ENCODE measurements at regions not wholly inside any gene's neighbourhood (a gene's known extent, or its start where the extent isn't known, plus 50 kb on each side); places are given as distances from the start of the nearest gene placed in this dataset.

DNA sequence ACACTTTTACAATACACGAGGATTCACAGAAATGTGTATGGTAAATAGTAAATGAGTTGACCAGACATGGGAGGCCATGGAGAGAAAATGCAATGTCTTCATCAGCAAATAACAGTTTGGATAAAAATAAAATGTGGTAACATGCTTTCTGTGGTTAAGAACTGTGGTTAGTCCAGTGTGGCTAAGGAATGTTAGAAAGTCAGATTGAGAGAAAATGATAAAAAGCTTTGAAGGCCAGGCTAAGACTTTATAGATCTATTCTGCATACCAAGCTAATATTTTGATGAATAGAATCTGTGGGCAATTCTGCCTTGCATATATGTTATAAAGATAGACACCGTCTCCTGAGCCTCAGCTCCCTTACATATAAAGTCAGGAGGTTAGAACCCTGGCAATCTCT, 215.9 kb downstream of the SOX11 start:
- H3K9ac ChIP-seq: no peak overlapping the region
- no peaks in the 10 kb centered on the region for H3K9me3 ChIP-seq
- no peak overlapping the region for H3K27ac ChIP-seq
- TF ChIP-seq Cebpa-rat (IDR thresholded peaks at IDR 0.05): no peak
- H3K4me1 ChIP-seq: peaks cover 20% of the 10 kb centered on the region
- no peaks in the 10 kb centered on the region for H3K27me3 ChIP-seq
- no peaks in the 10 kb centered on the region for H3K36me3 ChIP-seq
- H3K4me2 ChIP-seq: peak overlapping the region; percentile 61
- H3K4me3 ChIP-seq: no peak overlapping the region
- H4K20me1 ChIP-seq: no peaks in the 10 kb centered on the region

DNA sequence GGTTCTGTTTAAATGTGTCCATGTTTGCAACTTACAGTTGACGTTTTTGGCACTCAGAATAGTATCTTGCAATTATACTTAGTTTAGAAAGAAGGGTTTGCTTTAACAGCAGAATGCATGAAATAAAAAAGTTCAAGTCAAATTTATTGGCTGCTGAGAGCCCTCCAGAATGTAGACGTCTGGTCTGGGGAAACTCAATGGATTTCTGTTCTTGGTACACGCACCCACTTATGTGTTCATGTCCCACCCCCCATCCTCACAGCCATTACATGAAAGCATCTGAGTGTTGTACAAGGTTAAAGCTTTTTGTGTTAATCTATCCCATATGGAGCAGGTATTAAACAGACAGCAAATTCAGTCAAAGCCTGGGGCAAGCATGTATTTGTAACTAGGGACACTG, 219.5 kb downstream of the SOX11 start:
- H3K27me3 ChIP-seq: no peaks in the 10 kb centered on the region
- H3K27ac ChIP-seq: no peak overlapping the region

GRCh38 chr2:5913711-5914395, 221.7 kb downstream of the SOX11 start:
- TF ChIP-seq Cebpa-rat (IDR thresholded peaks at IDR 0.05): no peak
- Histone ChIP-seq H3K4me3 (no peak overlapping the region), H3K36me3 (no peaks in the 10 kb centered on the region), H3K4me1 (peaks cover 4% of the 10 kb centered on the region), H3K9ac (no peak overlapping the region), H4K20me1 (no peaks in the 10 kb centered on the region), H3K27ac (no peak overlapping the region), H3K4me2 (no peak overlapping the region), H3K27me3 (no peaks in the 10 kb centered on the region), H3K9me3 (peaks cover 19% of the 10 kb centered on the region)

More for the DNA sequence above, 219.5 kb downstream of the SOX11 start:
- no peak overlapping the region for H3K9ac ChIP-seq
- H3K4me1 ChIP-seq: peaks cover 20% of the 10 kb centered on the region
- H3K4me2 ChIP-seq: no peak overlapping the region
- H3K9me3 ChIP-seq: no peaks in the 10 kb centered on the region
- no peak overlapping the region for H3K4me3 ChIP-seq
- TF ChIP-seq Cebpa-rat (IDR thresholded peaks at IDR 0.05): no peak
- no peaks in the 10 kb centered on the region for H3K36me3 ChIP-seq
- H4K20me1 ChIP-seq: no peaks in the 10 kb centered on the region

DNA sequence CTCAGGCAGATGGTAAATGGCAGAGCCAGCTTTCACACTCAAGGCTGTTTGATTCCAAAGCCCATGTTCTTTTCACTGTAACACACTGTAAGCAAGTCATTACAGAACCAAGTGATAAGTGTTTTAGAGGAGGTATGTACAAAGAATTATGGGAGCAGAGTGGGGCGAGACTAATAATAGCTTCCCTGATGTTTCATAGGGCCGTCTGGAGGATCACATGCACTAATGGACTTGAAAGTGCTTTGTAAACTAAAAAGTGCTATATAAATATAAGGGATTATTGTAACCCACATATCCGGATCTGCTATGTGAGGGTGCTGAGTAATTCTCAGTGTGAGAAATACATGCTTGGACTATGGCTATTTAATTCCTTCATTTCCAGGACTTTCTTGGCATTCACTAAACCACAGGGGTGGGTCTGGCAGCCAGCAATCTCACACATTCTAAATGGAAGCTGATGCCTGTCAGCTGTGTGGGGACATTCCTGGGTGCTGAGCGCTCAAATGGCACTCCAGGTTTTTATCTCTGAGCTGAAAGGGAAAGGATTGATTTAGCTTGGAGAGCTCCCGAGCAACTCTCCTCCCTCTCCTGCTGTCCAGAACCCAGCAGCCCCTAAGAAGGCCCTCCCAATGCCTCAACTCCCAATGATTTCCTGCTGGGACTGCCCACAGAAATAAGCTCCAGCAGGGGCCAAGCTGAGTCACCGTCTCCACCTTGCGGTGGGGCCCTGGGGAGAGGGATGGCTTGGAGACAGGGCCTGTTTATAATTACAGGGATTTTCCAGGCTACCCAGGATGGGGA, 222.8 kb downstream of the SOX11 start:
- no peaks in the 10 kb centered on the region for H3K27me3 ChIP-seq
- H3K4me3 ChIP-seq: no peak overlapping the region
- no peaks in the 10 kb centered on the region for H3K36me3 ChIP-seq
- H3K9me3 ChIP-seq: peaks cover 19% of the 10 kb centered on the region
- no peak overlapping the region for H3K4me2 ChIP-seq
- no peak overlapping the region for H3K9ac ChIP-seq
- TF ChIP-seq Cebpa-rat (IDR thresholded peaks at IDR 0.05): no peak
- H4K20me1 ChIP-seq: no peaks in the 10 kb centered on the region
- H3K27ac ChIP-seq: no peak overlapping the region
- no peaks in the 10 kb centered on the region for H3K4me1 ChIP-seq

DNA sequence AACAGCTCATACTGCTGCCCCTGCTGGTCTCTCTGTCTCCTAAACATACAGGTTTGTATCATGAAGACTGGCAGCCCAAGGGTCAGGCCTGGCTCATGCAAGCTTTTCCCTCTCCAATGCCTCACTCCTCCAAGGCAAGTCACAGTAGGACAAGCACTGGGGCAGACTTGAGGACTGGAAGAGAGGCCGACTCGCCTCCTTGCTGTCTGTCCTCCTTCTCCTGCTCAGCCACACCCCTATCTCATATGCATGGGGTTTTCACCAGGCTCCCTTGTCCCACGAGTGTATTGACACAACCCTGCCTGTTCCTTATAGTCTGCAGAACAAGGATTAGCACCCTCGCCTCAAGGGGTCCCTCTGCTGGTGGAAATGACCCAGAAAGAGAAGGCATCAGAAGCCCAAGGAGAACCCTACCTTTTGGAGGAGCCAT, 223.7 kb downstream of the SOX11 start:
- no peak overlapping the region for H3K27ac ChIP-seq
- no peaks in the 10 kb centered on the region for H3K36me3 ChIP-seq
- H3K4me2 ChIP-seq: no peak overlapping the region
- H3K4me3 ChIP-seq: no peak overlapping the region
- no peaks in the 10 kb centered on the region for H4K20me1 ChIP-seq
- H3K9me3 ChIP-seq: peaks cover 19% of the 10 kb centered on the region
- H3K9ac ChIP-seq: no peak overlapping the region
- H3K4me1 ChIP-seq: no peaks in the 10 kb centered on the region
- H3K27me3 ChIP-seq: no peaks in the 10 kb centered on the region
- TF ChIP-seq Cebpa-rat (IDR thresholded peaks at IDR 0.05): no peak

GRCh38 chr2:5921081-5921642, 229.0 kb downstream of the SOX11 start:
- no peak overlapping the region for H3K9ac ChIP-seq
- no peaks in the 10 kb centered on the region for H3K27me3 ChIP-seq
- TF ChIP-seq Cebpa-rat (IDR thresholded peaks at IDR 0.05): no peak

GRCh38 chr2:5923957-5924945, 232.1 kb downstream of the SOX11 start:
- TF ChIP-seq Cebpa-rat (IDR thresholded peaks at IDR 0.05): no peak
- no peaks in the 10 kb centered on the region for H3K36me3 ChIP-seq
- no peak overlapping the region for H3K27ac ChIP-seq
- H3K4me3 ChIP-seq: no peak overlapping the region
- H3K27me3 ChIP-seq: no peaks in the 10 kb centered on the region
- no peak overlapping the region for H3K4me2 ChIP-seq
- H3K9ac ChIP-seq: no peak overlapping the region
- no peaks in the 10 kb centered on the region for H4K20me1 ChIP-seq
- no peaks in the 10 kb centered on the region for H3K9me3 ChIP-seq
- no peaks in the 10 kb centered on the region for H3K4me1 ChIP-seq

More at GRCh38 chr2:5921081-5921642, 229.0 kb downstream of the SOX11 start:
- H3K4me1 ChIP-seq: no peaks in the 10 kb centered on the region
- no peak overlapping the region for H3K4me3 ChIP-seq
- no peaks in the 10 kb centered on the region for H3K36me3 ChIP-seq
- H3K4me2 ChIP-seq: no peak overlapping the region
- H4K20me1 ChIP-seq: no peaks in the 10 kb centered on the region
- H3K9me3 ChIP-seq: peaks cover 19% of the 10 kb centered on the region
- H3K27ac ChIP-seq: no peak overlapping the region

DNA sequence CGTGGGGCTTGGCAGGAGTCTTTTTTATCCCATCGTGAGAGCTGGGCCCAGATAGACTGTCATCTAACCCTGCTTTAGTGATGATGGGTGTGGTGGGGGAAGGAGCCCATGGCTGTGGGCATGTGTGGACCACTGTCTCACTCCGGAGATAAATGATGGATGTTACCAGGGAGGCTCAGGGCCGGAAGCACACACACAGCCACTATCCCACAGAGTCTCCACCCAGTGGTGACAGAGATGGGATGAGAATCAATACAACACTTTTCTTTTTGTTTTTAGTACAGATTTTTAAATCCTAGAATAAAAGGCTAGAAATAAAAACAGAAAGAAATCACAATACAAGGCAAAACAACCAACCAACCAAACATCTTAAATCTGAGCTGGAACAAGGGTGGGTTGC, 233.4 kb downstream of the SOX11 start:
- no peak overlapping the region for H3K9ac ChIP-seq
- no peaks in the 10 kb centered on the region for H3K9me3 ChIP-seq
- no peaks in the 10 kb centered on the region for H3K36me3 ChIP-seq
- no peak overlapping the region for H3K4me2 ChIP-seq
- no peaks in the 10 kb centered on the region for H3K27me3 ChIP-seq
- H3K4me3 ChIP-seq: no peak overlapping the region
- H3K27ac ChIP-seq: no peak overlapping the region
- no peaks in the 10 kb centered on the region for H3K4me1 ChIP-seq
- no peak for TF ChIP-seq Cebpa-rat (IDR thresholded peaks at IDR 0.05)
- no peaks in the 10 kb centered on the region for H4K20me1 ChIP-seq

DNA sequence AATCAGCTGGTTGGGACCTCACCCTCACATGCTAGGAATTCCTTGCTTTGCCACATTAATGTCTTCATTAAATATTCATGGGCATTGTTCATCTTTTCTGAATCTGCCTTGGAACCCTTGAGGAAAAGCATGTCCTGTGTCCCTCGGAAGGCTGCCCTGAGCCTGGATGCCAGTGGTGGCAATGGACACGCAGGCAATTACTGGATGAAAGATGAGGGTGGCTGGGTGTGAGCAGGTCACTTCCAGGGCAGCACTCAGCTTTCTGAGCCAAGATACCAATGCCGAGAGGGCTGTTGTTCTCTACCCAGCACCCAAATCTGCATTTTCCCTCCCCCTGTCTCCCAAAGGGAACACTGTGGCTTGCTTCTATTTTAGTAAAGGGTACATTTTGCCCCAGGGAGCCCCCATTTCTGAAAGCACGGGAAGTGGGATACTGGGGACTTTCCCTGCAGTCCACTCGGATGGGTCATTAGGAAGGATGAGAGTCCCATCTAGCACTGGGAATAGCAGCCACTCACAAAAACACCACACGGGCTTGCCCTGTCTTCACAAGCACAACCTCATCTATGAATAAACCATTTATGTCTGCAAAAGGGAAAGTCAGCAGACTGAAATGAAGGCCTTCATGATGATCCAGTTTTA, 234.8 kb downstream of the SOX11 start:
- Histone ChIP-seq H3K9ac (no peak overlapping the region), H3K27ac (no peak overlapping the region), H3K4me3 (no peak overlapping the region), H3K9me3 (no peaks in the 10 kb centered on the region), H3K4me2 (no peak overlapping the region), H3K4me1 (no peaks in the 10 kb centered on the region), H3K36me3 (no peaks in the 10 kb centered on the region), H3K27me3 (no peaks in the 10 kb centered on the region), H4K20me1 (no peaks in the 10 kb centered on the region)
- TF ChIP-seq Cebpa-rat (IDR thresholded peaks at IDR 0.05): no peak

Data from BLaER1 (cell line).